ENCODE measurements at regions not wholly inside any gene's neighbourhood (a gene's known extent, or its start where the extent isn't known, plus 50 kb on each side); places are given as distances from the start of the nearest gene placed in this dataset.

DNA sequence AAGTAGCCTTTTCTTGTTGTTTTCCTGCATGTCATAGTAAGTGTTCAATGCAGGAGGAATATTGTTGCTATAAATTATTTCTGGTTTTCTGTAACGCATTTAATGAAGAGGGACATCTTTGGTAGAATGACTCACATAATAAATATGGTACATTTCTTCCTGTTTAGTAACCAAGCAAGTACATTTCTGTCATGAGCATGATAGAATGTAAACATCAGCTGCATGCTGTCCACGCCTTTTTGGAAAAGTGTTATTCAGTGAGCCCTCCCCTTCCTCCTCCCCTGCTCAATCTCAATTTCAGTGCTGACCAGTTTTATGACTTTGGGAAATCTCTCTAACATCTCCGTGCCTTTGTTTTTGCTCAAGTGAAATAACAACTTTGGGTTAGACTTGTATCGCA, 664.0 kb downstream of the XPNPEP1 start:
- POLR2A ChIA-PET, result no interaction called here
- H3K36me3 ChIP-seq (ENCODE audit: control insufficient read depth, insufficient read depth, low read length), result no peaks in the 10 kb centered on the region
- BruUV-seq (replicated peaks), result no TSS peak
- ATAC-seq (no peak), DNase-seq (ENCODE audit: low read depth, low spot score) (no peak)
- H3K27me3 ChIP-seq (ENCODE audit: control insufficient read depth, insufficient read depth, low read length), result no peaks in the 10 kb centered on the region
- intact Hi-C loops (cut with micrococcal nuclease; ENCODE audit: unreplicated experiment), result no loop called here
- in situ Hi-C loops (cut with HindIII; ENCODE audit: low pct_unique_long_range_greater_than_20kb, low sequenced_read_pairs), result no loop called here
- 0 out of 2 replicates have a peak, but pooled peaks cover 3% of the 10 kb centered on the region for H3K9me3 ChIP-seq (ENCODE audit: control insufficient read depth, insufficient read depth, low read depth, low read length)
- TF ChIP-seq POLR2AphosphoS5 (IDR thresholded peaks at IDR 0.05; ENCODE audit: low read depth, low read length), result no peak
- TF ChIP-seq, protein P1, sequence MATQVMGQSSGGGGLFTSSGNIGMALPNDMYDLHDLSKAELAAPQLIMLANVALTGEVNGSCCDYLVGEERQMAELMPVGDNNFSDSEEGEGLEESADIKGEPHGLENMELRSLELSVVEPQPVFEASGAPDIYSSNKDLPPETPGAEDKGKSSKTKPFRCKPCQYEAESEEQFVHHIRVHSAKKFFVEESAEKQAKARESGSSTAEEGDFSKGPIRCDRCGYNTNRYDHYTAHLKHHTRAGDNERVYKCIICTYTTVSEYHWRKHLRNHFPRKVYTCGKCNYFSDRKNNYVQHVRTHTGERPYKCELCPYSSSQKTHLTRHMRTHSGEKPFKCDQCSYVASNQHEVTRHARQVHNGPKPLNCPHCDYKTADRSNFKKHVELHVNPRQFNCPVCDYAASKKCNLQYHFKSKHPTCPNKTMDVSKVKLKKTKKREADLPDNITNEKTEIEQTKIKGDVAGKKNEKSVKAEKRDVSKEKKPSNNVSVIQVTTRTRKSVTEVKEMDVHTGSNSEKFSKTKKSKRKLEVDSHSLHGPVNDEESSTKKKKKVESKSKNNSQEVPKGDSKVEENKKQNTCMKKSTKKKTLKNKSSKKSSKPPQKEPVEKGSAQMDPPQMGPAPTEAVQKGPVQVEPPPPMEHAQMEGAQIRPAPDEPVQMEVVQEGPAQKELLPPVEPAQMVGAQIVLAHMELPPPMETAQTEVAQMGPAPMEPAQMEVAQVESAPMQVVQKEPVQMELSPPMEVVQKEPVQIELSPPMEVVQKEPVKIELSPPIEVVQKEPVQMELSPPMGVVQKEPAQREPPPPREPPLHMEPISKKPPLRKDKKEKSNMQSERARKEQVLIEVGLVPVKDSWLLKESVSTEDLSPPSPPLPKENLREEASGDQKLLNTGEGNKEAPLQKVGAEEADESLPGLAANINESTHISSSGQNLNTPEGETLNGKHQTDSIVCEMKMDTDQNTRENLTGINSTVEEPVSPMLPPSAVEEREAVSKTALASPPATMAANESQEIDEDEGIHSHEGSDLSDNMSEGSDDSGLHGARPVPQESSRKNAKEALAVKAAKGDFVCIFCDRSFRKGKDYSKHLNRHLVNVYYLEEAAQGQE (IDR thresholded peaks at IDR 0.05; ENCODE audit: insufficient read depth in 1 of 2, low read depth in 2 of 2, low read length in 1 of 2), result no peak
- TF ChIP-seq TCF7L2 (IDR thresholded peaks at IDR 0.05; ENCODE audit: low read depth, low read length), result no peak
- TF ChIP-seq, protein P2, sequence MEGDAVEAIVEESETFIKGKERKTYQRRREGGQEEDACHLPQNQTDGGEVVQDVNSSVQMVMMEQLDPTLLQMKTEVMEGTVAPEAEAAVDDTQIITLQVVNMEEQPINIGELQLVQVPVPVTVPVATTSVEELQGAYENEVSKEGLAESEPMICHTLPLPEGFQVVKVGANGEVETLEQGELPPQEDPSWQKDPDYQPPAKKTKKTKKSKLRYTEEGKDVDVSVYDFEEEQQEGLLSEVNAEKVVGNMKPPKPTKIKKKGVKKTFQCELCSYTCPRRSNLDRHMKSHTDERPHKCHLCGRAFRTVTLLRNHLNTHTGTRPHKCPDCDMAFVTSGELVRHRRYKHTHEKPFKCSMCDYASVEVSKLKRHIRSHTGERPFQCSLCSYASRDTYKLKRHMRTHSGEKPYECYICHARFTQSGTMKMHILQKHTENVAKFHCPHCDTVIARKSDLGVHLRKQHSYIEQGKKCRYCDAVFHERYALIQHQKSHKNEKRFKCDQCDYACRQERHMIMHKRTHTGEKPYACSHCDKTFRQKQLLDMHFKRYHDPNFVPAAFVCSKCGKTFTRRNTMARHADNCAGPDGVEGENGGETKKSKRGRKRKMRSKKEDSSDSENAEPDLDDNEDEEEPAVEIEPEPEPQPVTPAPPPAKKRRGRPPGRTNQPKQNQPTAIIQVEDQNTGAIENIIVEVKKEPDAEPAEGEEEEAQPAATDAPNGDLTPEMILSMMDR (IDR thresholded peaks at IDR 0.05), result no peak
- no peak for TF ChIP-seq SIN3A (IDR thresholded peaks at IDR 0.05; ENCODE audit: borderline replicate concordance, insufficient read depth, low read depth, low read length)
- H3K4me1 ChIP-seq (ENCODE audit: control insufficient read depth, insufficient read depth, low read length), result no peaks in the 10 kb centered on the region
- no peak overlapping the region for H3K4me3 ChIP-seq (ENCODE audit: low read depth in 2 of 2, low read length in 2 of 2)
- no peak overlapping the region for H3K27ac ChIP-seq (ENCODE audit: low read length)
- CTCF ChIA-PET, result no interaction called here

DNA sequence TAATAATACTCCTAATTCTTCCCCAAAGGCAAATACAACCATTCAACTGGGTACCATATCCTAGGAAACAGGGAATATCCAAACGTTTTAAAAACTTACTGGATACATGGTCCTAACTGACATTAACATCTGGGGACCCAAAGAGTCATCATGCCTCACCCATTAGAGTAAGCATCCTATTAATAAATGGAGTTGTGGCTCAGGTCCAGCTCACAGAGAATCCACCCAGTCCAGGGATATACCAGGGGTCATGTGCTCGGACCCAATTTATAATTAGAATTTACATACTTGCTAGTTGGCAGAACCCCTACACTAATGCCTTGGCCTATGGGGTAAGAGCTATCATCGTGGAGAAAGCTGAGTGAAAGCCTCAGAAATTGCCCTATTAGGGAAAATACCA, 670.0 kb downstream of the XPNPEP1 start:
- Histone ChIP-seq H3K4me3 (ENCODE audit: low read depth in 2 of 2, low read length in 2 of 2) (no peak overlapping the region), H3K4me1 (ENCODE audit: control insufficient read depth, insufficient read depth, low read length) (no peaks in the 10 kb centered on the region), H3K9me3 (ENCODE audit: control insufficient read depth, insufficient read depth, low read depth, low read length) (0 out of 2 replicates have a peak, but pooled peaks cover 3% of the 10 kb centered on the region), H3K36me3 (ENCODE audit: control insufficient read depth, insufficient read depth, low read length) (no peaks in the 10 kb centered on the region), H3K27me3 (ENCODE audit: control insufficient read depth, insufficient read depth, low read length) (no peaks in the 10 kb centered on the region), H3K27ac (ENCODE audit: low read length) (no peak overlapping the region)
- in situ Hi-C loops (cut with HindIII; ENCODE audit: low pct_unique_long_range_greater_than_20kb, low sequenced_read_pairs), result no loop called here
- intact Hi-C loops (cut with micrococcal nuclease; ENCODE audit: unreplicated experiment), result no loop called here
- CTCF ChIA-PET, result no interaction called here
- POLR2A ChIA-PET, result no interaction called here
- TF ChIP-seq POLR2AphosphoS5 (IDR thresholded peaks at IDR 0.05; ENCODE audit: low read depth, low read length) (no peak), SIN3A (IDR thresholded peaks at IDR 0.05; ENCODE audit: borderline replicate concordance, insufficient read depth, low read depth, low read length) (no peak), TCF7L2 (IDR thresholded peaks at IDR 0.05; ENCODE audit: low read depth, low read length) (no peak)
- TF ChIP-seq, protein P2 (IDR thresholded peaks at IDR 0.05), result no peak
- TF ChIP-seq, protein P1 (IDR thresholded peaks at IDR 0.05; ENCODE audit: insufficient read depth in 1 of 2, low read depth in 2 of 2, low read length in 1 of 2), result no peak
- DNase-seq (ENCODE audit: low read depth, low spot score) (no peak), ATAC-seq (no peak)
- BruUV-seq (replicated peaks), result no TSS peak

Data from Panc1 (cell line).